Esophagus muscularis mucosa (tissue), 4 donors: ENCODE measurements at regions not wholly inside any gene's neighbourhood (a gene's known extent, or its start where the extent isn't known, plus 50 kb on each side); places are given as distances from the start of the nearest gene placed in this dataset.

Source experiments
- DNase-seq: peaks from one replicate; pipeline ENCODE4 v3.0.0-alpha.2; 2017; ENCODE audit errors: extremely low spot score
- H3K27ac ChIP-seq, 4 donors: fragments of 200-600 bp; sonication (generic); replicated peaks in 1 of 4; 1 replicate in 3 of 4; 2 replicates in 1 of 4; pipeline ENCODE4 v1.5.1; 2016 to 2019; ENCODE audit warnings: mild to moderate bottlenecking in 1 of 4
- H3K27me3 ChIP-seq, 4 donors: fragments of 200-600 bp; sonication (generic); one replicate each; pipeline versions ENCODE4 v1.5.1 to v1.6.0; 2016 to 2019
- H3K36me3 ChIP-seq, 4 donors: fragments of 200-600 bp; sonication (generic); one replicate each; pipeline ENCODE4 v1.5.1; 2016 to 2019
- H3K4me1 ChIP-seq, 4 donors: fragments of 200-600 bp; sonication (generic); one replicate each; pipeline ENCODE4 v1.5.1; 2016 to 2019
- H3K4me3 ChIP-seq, 4 donors: fragments of 200-600 bp; sonication (generic); 1 replicate in 2 of 4; 2 replicates in 2 of 4; pipeline ENCODE4 v1.5.1; 2016 to 2019; ENCODE audit warnings: mild to moderate bottlenecking in 4 of 4, moderate library complexity in 1 of 4
- H3K9me3 ChIP-seq, 4 donors: fragments of 200-600 bp; sonication (generic); 1 replicate in 3 of 4; 2 replicates in 1 of 4; pipeline ENCODE4 v1.5.1; 2016 to 2019
- EP300 ChIP-seq: sonication (generic); formaldehyde crosslinking; IDR thresholded peaks from one replicate; pipeline ENCODE4 v1.6.1; 2017; ENCODE audit warnings: antibody characterized with exemption
- POLR2A ChIP-seq: fragments of 450-650 bp; IDR thresholded peaks from one replicate; pipeline ENCODE4 v1.6.1; 2017; ENCODE audit warnings: antibody characterized with exemption, moderate library complexity, mild to moderate bottlenecking, low read depth
- POLR2AphosphoS5 ChIP-seq, 2 donors: sonication (generic); formaldehyde crosslinking; IDR thresholded peaks; one replicate each; pipeline ENCODE4 v1.6.1; 2017; ENCODE audit warnings: antibody characterized with exemption in 2 of 2
- WGBS: methylation state at CpG from one replicate; pipeline ENCODE4 v1.1.5; 2018; 5-methylcytosine and 5-hydroxymethylcytosine counted together
- intact Hi-C: fragments of 100-400 bp; cut with DNase I; formaldehyde crosslinking; loops from one replicate; pipeline ENCODE4 v1.15.1; 2023
- TF ChIP-seq, protein P1 (sequence below), 3 experiments: fragments of 200-600 bp in 2 of 3; fragments of 450-650 bp in 1 of 3; sonication (generic) in 2 of 3; IDR thresholded peaks; one replicate each; pipeline ENCODE4 v1.5.1; 2017 to 2019; ENCODE audit warnings: antibody characterized with exemption in 3 of 3, mild to moderate bottlenecking in 2 of 3, moderate library complexity in 1 of 3

DNA sequence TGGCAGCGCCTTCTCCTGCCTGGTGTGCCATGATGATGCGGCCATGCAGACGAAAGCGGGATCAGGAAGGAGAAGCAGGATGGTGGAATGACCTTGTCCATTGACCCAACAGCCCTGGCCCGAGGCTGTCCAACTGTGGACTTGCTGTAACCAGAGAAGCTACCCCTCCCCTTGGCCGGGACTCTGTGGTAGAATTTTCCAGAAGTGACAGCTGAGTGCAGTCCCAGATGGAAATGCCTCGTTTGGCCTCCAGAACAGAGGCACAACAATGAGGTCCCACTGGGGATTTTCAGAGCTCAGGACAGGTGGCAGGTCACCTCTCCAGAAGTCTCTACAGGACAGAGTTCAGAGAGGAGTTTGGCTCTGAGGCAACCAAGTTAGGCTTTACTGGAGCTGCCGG, 299.2 kb upstream of the CDH4 start:
- intact Hi-C loops: loop anchor here (10.0 kb wide), 1 partner anchor 58 kb away; no protein-coding TSS in a partner anchor
- TF ChIP-seq POLR2AphosphoS5 (IDR thresholded peaks at IDR 0.05): no peak
- no peak for TF ChIP-seq EP300
- TF ChIP-seq, protein P1, sequence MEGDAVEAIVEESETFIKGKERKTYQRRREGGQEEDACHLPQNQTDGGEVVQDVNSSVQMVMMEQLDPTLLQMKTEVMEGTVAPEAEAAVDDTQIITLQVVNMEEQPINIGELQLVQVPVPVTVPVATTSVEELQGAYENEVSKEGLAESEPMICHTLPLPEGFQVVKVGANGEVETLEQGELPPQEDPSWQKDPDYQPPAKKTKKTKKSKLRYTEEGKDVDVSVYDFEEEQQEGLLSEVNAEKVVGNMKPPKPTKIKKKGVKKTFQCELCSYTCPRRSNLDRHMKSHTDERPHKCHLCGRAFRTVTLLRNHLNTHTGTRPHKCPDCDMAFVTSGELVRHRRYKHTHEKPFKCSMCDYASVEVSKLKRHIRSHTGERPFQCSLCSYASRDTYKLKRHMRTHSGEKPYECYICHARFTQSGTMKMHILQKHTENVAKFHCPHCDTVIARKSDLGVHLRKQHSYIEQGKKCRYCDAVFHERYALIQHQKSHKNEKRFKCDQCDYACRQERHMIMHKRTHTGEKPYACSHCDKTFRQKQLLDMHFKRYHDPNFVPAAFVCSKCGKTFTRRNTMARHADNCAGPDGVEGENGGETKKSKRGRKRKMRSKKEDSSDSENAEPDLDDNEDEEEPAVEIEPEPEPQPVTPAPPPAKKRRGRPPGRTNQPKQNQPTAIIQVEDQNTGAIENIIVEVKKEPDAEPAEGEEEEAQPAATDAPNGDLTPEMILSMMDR (IDR thresholded peaks at IDR 0.05): no peak
- TF ChIP-seq POLR2A: no peak
- no peak for DNase-seq
- Histone ChIP-seq H3K4me3 (no peak overlapping the region), H3K27me3 (no peaks in the 10 kb centered on the region), H3K9me3 (no peaks in the 10 kb centered on the region), H3K27ac (no peak overlapping the region), H3K36me3 (no peaks in the 10 kb centered on the region), H3K4me1 (peaks cover 0 to 5% (median 4%) of the 10 kb centered on the region in 4 donors)
- 93% methylated on average over 8 of the region's 8 CpGs for WGBS

DNA sequence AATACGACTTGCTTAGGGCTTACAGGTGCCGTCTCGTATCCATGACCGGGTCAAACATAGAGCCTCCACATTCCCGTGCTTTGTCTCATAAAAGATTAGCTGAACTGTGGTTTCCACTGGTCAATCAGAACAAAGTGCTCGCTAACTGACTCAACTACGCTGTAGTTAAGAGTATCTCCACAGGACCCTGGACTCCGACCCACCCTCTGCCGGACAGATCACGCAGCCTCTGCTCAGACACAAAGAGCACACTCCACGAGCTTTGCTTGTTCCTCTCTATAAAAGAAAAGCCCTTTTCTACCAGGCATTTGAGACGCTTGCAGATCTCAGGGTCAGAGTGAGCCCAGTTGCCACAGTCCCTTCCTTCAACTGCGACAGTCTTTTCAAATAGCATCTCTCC, 298.7 kb upstream of the CDH4 start:
- Histone ChIP-seq H3K27ac (no peak overlapping the region), H3K27me3 (no peaks in the 10 kb centered on the region), H3K4me3 (no peak overlapping the region), H3K4me1 (peaks cover 0 to 5% (median 4%) of the 10 kb centered on the region in 4 donors), H3K36me3 (no peaks in the 10 kb centered on the region), H3K9me3 (no peaks in the 10 kb centered on the region)
- intact Hi-C loops: loop anchor here (10.0 kb wide), 1 partner anchor 59 kb away; no protein-coding TSS in a partner anchor
- TF ChIP-seq POLR2AphosphoS5 (IDR thresholded peaks at IDR 0.05) (no peak), POLR2A (no peak), EP300 (no peak)
- TF ChIP-seq, protein P1 (IDR thresholded peaks at IDR 0.05): no peak
- DNase-seq: no peak
- 87% methylated on average over 13 of the region's 13 CpGs for WGBS

DNA sequence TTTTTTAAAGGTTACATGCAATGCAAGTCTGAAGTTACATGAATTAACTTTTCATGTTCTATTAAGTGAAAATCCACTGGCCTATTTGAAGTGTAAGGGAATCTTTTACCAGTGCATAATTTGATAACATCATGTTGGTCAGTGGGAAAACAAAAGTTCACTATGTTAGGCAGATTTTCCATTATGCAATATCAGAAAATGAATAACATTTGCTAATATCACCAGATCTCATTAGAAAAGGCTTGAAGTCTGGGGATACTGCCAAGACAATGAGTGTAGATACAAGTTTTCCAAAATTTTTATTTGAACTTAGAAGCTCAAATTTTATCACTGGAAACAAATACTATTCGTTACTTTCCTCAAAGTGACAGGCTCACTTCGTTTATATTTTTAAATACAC, 296.4 kb upstream of the CDH4 start:
- WGBS: 29% methylated on average over 2 of the region's 2 CpGs
- intact Hi-C loops: loop anchor here (10.0 kb wide), 1 partner anchor 61 kb away; no protein-coding TSS in a partner anchor
- no peak for DNase-seq
- Histone ChIP-seq H3K9me3 (no peaks in the 10 kb centered on the region), H3K27ac (no peak overlapping the region), H3K36me3 (no peaks in the 10 kb centered on the region), H3K27me3 (no peaks in the 10 kb centered on the region), H3K4me1 (peaks cover 0 to 5% (median 4%) of the 10 kb centered on the region in 4 donors), H3K4me3 (no peak overlapping the region)
- TF ChIP-seq, protein P1 (IDR thresholded peaks at IDR 0.05): no peak
- no peak for TF ChIP-seq POLR2AphosphoS5 (IDR thresholded peaks at IDR 0.05)
- TF ChIP-seq EP300: no peak
- no peak for TF ChIP-seq POLR2A

DNA sequence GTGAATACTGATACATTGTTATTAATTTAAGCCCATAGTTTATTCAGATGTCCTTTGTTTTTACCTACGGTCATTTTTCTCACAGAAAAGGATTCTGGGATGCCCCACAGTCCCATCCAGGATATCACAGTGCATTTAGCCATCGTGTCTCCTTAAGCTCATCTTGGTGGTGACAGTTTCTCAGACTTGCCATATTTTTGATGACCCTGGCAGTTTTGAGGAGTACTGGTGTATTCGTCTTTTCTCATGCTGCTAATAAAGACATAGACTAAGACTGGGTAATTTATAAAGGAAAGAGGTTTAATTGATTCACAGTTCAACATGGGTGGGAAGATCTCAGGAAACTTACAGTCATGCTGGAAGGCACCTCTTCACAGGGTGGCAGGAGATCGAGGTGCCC, 295.9 kb upstream of the CDH4 start:
- no peaks in the 10 kb centered on the region for H3K36me3 ChIP-seq
- H3K27me3 ChIP-seq: no peaks in the 10 kb centered on the region
- H3K9me3 ChIP-seq: no peaks in the 10 kb centered on the region
- no peak overlapping the region for H3K27ac ChIP-seq
- no peak for DNase-seq
- peaks cover 0 to 5% (median 4%) of the 10 kb centered on the region in 4 donors for H3K4me1 ChIP-seq
- intact Hi-C loops: loop anchor here (10.0 kb wide), 1 partner anchor 61 kb away; no protein-coding TSS in a partner anchor
- WGBS: 67% methylated on average over 4 of the region's 4 CpGs
- no peak overlapping the region for H3K4me3 ChIP-seq
- TF ChIP-seq, protein P1 (IDR thresholded peaks at IDR 0.05): no peak
- TF ChIP-seq POLR2A (no peak), POLR2AphosphoS5 (IDR thresholded peaks at IDR 0.05) (no peak), EP300 (no peak)

DNA sequence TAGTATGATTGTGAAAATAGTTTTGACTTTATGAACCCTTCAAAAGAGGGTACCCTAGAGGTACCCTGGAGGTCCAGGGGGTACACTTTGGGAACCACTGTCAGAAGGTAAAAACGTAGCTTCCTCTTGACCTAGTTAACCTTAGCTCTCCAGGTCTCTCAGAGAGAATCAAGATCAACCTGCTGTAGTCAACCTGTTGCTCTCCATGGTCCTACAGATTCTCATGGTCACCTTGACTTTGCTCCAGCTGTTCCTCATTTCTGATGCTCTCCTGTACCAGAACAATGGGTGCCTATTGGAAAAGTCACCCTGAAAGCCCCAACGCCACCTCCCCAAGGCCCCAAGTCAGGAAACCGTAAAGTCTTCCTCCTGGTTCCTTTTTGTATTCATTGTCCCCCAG, 294.4 kb upstream of the CDH4 start:
- no peak overlapping the region for H3K4me3 ChIP-seq
- no peak for TF ChIP-seq POLR2A
- TF ChIP-seq POLR2AphosphoS5 (IDR thresholded peaks at IDR 0.05): no peak
- TF ChIP-seq, protein P1 (IDR thresholded peaks at IDR 0.05): no peak
- no peak for TF ChIP-seq EP300
- WGBS: 76% methylated on average over 3 of the region's 3 CpGs

More for the DNA sequence above, 294.4 kb upstream of the CDH4 start:
- intact Hi-C loops: loop anchor here (10.0 kb wide), 1 partner anchor 63 kb away; no protein-coding TSS in a partner anchor
- Histone ChIP-seq H3K9me3 (no peaks in the 10 kb centered on the region), H3K27me3 (no peaks in the 10 kb centered on the region), H3K27ac (no peak overlapping the region), H3K36me3 (no peaks in the 10 kb centered on the region), H3K4me1 (peaks cover 0 to 11% (median 4%) of the 10 kb centered on the region in 4 donors)
- no peak for DNase-seq
